ENCODE measurements at regions not wholly inside any gene's neighbourhood (a gene's known extent, or its start where the extent isn't known, plus 50 kb on each side); places are given as distances from the start of the nearest gene placed in this dataset.
"Not testable (repeated sequence)": the region's sequence is repeated elsewhere in the genome, so short reads cannot be mapped to it uniquely, and the experiment has no call there.

DNA sequence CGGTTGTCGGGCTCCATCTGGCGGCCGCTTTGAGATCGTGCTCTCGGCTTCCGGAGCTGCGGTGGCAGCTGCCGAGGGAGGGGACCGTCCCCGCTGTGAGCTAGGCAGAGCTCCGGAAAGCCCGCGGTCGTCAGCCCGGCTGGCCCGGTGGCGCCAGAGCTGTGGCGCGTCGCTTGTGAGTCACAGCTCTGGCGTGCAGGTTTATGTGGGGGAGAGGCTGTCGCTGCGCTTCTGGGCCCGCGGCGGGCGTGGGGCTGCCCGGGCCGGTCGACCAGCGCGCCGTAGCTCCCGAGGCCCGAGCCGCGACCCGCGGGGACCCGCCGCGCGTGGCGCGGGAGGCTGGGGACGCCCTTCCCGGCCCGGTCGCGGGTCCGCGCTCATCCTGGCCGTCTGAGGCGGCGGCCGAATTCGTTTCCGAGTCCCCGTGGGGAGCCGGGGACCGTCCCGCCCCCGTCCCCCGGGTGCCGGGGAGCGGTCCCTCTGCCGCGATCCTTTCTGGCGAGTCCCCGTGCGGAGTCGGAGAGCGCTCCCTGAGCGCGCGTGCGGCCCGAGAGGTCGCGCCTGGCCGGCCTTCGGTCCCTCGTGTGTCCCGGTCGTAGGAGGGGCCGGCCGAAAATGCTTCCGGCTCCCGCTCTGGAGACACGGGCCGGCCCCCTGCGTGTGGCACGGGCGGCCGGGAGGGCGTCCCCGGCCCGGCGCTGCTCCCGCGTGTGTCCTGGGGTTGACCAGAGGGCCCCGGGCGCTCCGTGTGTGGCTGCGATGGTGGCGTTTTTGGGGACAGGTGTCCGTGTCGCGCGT is 2316.1 kb upstream of the TPTE start:
- not testable (repeated sequence) for TF ChIP-seq EZH2 (IDR thresholded peaks at IDR 0.05; ENCODE audit: insufficient read depth, low read length); CTCF (IDR thresholded peaks at IDR 0.05; ENCODE audit: insufficient read depth, low read depth, low read length)
